Gastroesophageal sphincter (tissue), 4 donors: ENCODE measurements at regions not wholly inside any gene's neighbourhood (a gene's known extent, or its start where the extent isn't known, plus 50 kb on each side); places are given as distances from the start of the nearest gene placed in this dataset.

Experiments used
- ATAC-seq: fragments of 150-250 bp; one replicate; pipeline ENCODE4 v1.9.1; 2016; ENCODE audit warnings: mild to moderate bottlenecking, moderate library complexity
- H3K27ac ChIP-seq, 4 donors: fragments of 200-600 bp; sonication (generic) in 3 of 4; 1 replicate in 3 of 4; 2 replicates in 1 of 4; pipeline ENCODE4 v1.5.1; 2016 to 2019
- H3K27me3 ChIP-seq: fragments of 200-600 bp; sonication (generic); one replicate; pipeline ENCODE4 v1.5.1; 2019
- H3K36me3 ChIP-seq, 2 donors: fragments of 200-600 bp; sonication (generic); one replicate each; pipeline ENCODE4 v1.5.1; 2019; ENCODE audit warnings: control low read depth in 1 of 2
- H3K4me1 ChIP-seq, 3 donors: fragments of 200-600 bp; sonication (generic); 1 replicate in 2 of 3; 2 replicates in 1 of 3; pipeline ENCODE4 v1.5.1; 2016 to 2019; ENCODE audit warnings: control low read depth in 2 of 3
- H3K4me3 ChIP-seq, 2 donors: fragments of 200-600 bp; sonication (generic); one replicate each; pipeline ENCODE4 v1.5.1; 2019; ENCODE audit warnings: mild to moderate bottlenecking in 1 of 2, moderate library complexity in 1 of 2
- H3K9me3 ChIP-seq, 3 donors: fragments of 200-600 bp; sonication (generic); one replicate each; pipeline ENCODE4 v1.5.1; 2017 to 2019; ENCODE audit warnings: control low read depth in 2 of 3
- EP300 ChIP-seq: sonication (generic); formaldehyde crosslinking; IDR thresholded peaks from one replicate; pipeline ENCODE4 v1.6.1; 2017; ENCODE audit warnings: antibody characterized with exemption, mild to moderate bottlenecking
- POLR2A ChIP-seq, 2 donors: fragments of 450-650 bp; IDR thresholded peaks; one replicate each; pipeline ENCODE4 v1.6.1; 2017; ENCODE audit warnings: antibody characterized with exemption in 2 of 2, mild to moderate bottlenecking in 2 of 2, moderate library complexity in 1 of 2
- POLR2AphosphoS5 ChIP-seq: sonication (generic); formaldehyde crosslinking; IDR thresholded peaks from one replicate; pipeline ENCODE4 v1.6.1; 2017; ENCODE audit warnings: antibody characterized with exemption
- whole genome bisulfite sequencing, 2 donors: methylation state at CpG; one replicate each; pipeline ENCODE4 v1.1.5; 2018; ENCODE audit warnings: low coverage in 1 of 2; 5-methylcytosine and 5-hydroxymethylcytosine counted together
- TF ChIP-seq, protein P1 (sequence below), 4 experiments: fragments of 200-600 bp in 2 of 4; fragments of 450-650 bp in 2 of 4; sonication (generic) in 1 of 4; IDR thresholded peaks; one replicate each; pipeline ENCODE4 v1.5.1; 2017 to 2019; ENCODE audit warnings: antibody characterized with exemption in 4 of 4, mild to moderate bottlenecking in 2 of 4, moderate library complexity in 2 of 4

DNA sequence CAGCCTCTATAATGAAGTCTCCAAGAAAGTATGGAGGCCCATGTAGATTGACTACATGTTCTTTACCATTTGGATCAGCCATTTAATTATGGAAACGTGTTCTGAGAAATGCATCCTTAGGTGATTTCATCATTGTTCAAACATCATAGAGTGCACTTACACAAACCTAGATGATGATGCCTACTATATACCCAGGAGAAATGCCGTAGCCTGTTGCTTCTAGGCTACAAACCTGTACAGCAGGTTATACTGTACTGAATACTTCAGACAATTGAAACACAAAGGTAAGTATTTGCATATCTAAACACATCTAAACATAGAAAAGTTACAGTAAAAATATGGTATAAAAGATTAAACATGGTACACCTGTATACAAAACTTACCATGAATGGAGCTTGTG, 186.5 kb upstream of the FSTL5 start:
- Histone ChIP-seq H3K27me3 (no peaks in the 10 kb centered on the region), H3K36me3 (no peaks in the 10 kb centered on the region), H3K9me3 (no peaks in the 10 kb centered on the region), H3K27ac (no peak overlapping the region), H3K4me1 (no peaks in the 10 kb centered on the region), H3K4me3 (no peak overlapping the region)
- no peak for ATAC-seq
- TF ChIP-seq EP300, result no peak
- TF ChIP-seq, protein P1, sequence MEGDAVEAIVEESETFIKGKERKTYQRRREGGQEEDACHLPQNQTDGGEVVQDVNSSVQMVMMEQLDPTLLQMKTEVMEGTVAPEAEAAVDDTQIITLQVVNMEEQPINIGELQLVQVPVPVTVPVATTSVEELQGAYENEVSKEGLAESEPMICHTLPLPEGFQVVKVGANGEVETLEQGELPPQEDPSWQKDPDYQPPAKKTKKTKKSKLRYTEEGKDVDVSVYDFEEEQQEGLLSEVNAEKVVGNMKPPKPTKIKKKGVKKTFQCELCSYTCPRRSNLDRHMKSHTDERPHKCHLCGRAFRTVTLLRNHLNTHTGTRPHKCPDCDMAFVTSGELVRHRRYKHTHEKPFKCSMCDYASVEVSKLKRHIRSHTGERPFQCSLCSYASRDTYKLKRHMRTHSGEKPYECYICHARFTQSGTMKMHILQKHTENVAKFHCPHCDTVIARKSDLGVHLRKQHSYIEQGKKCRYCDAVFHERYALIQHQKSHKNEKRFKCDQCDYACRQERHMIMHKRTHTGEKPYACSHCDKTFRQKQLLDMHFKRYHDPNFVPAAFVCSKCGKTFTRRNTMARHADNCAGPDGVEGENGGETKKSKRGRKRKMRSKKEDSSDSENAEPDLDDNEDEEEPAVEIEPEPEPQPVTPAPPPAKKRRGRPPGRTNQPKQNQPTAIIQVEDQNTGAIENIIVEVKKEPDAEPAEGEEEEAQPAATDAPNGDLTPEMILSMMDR (IDR thresholded peaks at IDR 0.05), result no peak
- no peak for TF ChIP-seq POLR2A (IDR thresholded peaks at IDR 0.05)
- TF ChIP-seq POLR2AphosphoS5, result no peak
- 0 to 64% methylated on average over 1 to 2 of the region's 2 CpGs for WGBS, 2 donors

DNA sequence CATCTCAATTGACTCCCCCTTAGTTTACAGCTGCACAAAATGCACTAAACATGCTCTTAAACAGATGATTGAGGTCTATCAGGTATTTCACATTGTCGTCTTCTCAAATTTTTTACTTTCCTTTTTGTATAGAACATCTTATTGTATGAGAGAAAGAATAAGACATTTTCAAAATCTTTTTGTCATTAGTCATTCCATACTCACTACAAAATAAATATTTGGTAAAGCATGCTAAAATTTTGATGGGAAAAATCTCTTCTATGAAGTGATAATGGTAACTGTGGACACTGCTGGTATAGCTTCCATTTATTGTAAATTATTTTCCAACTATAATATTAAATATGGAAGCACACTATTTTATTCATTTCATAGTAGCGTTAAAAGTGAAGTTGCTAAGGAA, 185.6 kb upstream of the FSTL5 start:
- ATAC-seq, result no peak
- WGBS, 2 donors, result 88 to 90% methylated on average over 2 of the region's 2 CpGs
- Histone ChIP-seq H3K9me3 (no peaks in the 10 kb centered on the region), H3K27ac (no peak overlapping the region), H3K4me1 (no peaks in the 10 kb centered on the region), H3K4me3 (no peak overlapping the region), H3K27me3 (no peaks in the 10 kb centered on the region), H3K36me3 (no peaks in the 10 kb centered on the region)
- no peak for TF ChIP-seq POLR2AphosphoS5
- no peak for TF ChIP-seq EP300

DNA sequence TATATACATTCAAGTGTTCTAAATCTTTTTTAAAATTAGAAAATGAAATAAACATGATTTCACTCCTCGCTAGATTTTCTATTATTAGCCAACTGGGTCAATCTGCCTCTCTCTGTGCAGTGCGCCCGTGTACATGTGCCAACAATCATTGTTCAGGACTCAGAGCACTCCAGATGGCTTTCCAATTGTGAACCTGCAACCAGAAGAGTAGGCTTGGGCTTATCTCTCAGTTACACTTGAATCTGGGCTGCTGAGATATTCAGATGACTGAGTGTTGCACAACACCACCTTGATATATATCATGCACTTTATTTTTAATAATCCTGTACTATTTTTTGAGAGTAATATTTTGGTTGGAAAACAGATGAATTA, 184.0 kb upstream of the FSTL5 start:
- 18 to 36% methylated on average over 3 of the region's 3 CpGs for WGBS, 2 donors
- Histone ChIP-seq H3K27me3 (no peaks in the 10 kb centered on the region), H3K27ac (no peak overlapping the region), H3K9me3 (no peaks in the 10 kb centered on the region), H3K36me3 (no peaks in the 10 kb centered on the region), H3K4me3 (no peak overlapping the region), H3K4me1 (no peaks in the 10 kb centered on the region)
- ATAC-seq, result no peak
- TF ChIP-seq, protein P1 (IDR thresholded peaks at IDR 0.05), result no peak
- TF ChIP-seq EP300, result no peak
- TF ChIP-seq POLR2A (IDR thresholded peaks at IDR 0.05), result no peak

DNA sequence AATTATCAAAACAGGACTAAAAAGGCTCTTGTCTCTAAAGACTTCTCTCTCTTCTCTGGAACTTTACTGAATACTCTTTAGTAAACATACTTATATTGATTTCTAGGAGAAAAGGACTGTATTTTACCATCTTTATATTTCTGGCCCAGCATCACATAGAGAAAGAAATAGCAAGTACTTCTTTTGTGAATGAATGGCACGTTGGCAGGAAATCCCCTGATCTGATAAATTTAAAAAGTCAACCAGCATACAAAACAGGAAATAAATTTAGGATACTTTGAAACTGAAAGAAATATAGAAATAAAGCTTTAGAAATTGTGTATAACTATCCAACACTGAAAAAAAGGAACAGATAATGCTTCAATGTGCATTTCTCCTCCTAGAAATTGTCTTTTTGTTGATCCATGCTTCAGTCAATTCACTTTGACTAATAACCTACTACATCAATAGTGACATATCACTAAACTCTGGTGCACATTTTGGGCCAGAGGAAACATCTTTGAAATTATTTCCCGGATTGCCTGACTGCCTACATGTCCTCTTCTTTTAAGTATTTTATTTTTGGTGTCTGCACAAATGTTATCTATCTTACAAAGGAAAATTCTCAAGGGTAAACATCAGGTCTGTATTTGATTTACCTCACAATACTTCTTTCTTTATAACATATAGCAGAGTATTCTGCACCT, 183.5 kb upstream of the FSTL5 start:
- no peaks in the 10 kb centered on the region for H3K36me3 ChIP-seq
- no peaks in the 10 kb centered on the region for H3K4me1 ChIP-seq
- no peak overlapping the region for H3K4me3 ChIP-seq
- H3K27ac ChIP-seq, result no peak overlapping the region
- no peak for ATAC-seq
- H3K27me3 ChIP-seq, result no peaks in the 10 kb centered on the region
- 26 to 34% methylated on average over 2 of the region's 2 CpGs for WGBS, 2 donors
- no peaks in the 10 kb centered on the region for H3K9me3 ChIP-seq
- TF ChIP-seq EP300, result no peak

DNA sequence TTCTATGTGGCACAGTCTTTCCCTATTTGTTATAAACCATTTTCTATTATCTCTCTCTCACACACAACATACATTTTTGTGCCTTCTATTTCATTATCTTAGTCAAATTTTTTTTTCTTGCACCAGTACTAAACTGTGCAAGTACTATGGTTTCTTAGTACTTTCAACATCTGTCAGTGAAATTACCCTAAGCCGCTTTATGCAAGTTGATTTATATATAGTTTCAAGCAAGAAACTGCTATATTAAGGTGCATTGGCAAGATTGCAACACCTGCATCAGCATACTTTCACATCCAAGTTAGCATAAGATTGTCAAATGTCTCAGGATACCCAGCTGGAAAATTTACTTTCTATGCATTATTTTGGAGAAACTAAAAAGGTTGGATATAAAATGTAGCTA, 180.2 kb upstream of the FSTL5 start:
- Histone ChIP-seq H3K4me1 (no peaks in the 10 kb centered on the region), H3K27ac (no peak overlapping the region), H3K4me3 (no peak overlapping the region), H3K9me3 (no peaks in the 10 kb centered on the region), H3K27me3 (no peaks in the 10 kb centered on the region), H3K36me3 (no peaks in the 10 kb centered on the region)
- TF ChIP-seq POLR2A (IDR thresholded peaks at IDR 0.05) (no peak), POLR2AphosphoS5 (no peak), EP300 (no peak)
- TF ChIP-seq, protein P1 (IDR thresholded peaks at IDR 0.05), result no peak
- ATAC-seq, result no peak
- WGBS, 2 donors, result 0 to 36% methylated on average over 1 of the region's 1 CpG

DNA sequence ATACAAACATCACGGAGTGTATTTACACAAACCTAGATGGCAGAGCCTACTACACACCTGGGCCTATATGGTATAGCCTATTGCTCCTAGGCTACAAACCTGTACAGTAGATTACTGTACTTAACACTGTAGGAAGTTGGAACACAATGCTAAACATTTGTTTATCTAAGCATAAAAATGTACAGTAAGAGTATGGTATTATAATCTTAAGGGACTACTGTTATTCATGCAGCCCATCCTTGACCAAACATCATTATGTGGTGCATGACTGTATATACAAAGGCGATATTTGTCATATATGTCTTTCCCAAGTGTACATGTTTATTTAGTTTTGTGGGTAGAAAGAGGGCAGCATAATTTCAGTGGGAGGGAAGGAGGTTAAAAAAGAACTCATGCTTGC, 177.7 kb upstream of the FSTL5 start:
- WGBS, 2 donors, result 50 to 51% methylated on average over 2 of the region's 2 CpGs
- no peak overlapping the region for H3K4me3 ChIP-seq
- no peak overlapping the region for H3K27ac ChIP-seq
- no peaks in the 10 kb centered on the region for H3K4me1 ChIP-seq
- H3K9me3 ChIP-seq, result no peaks in the 10 kb centered on the region
- H3K27me3 ChIP-seq, result no peaks in the 10 kb centered on the region
- H3K36me3 ChIP-seq, result no peaks in the 10 kb centered on the region
- no peak for ATAC-seq
- no peak for TF ChIP-seq POLR2AphosphoS5
- no peak for TF ChIP-seq POLR2A (IDR thresholded peaks at IDR 0.05)
- TF ChIP-seq, protein P1 (IDR thresholded peaks at IDR 0.05), result no peak
- no peak for TF ChIP-seq EP300
